HG03342 (cell line): ENCODE measurements at regions not wholly inside any gene's neighbourhood (a gene's known extent, or its start where the extent isn't known, plus 50 kb on each side); places are given as distances from the start of the nearest gene placed in this dataset.
"Not testable (repeated sequence)": the region's sequence is repeated elsewhere in the genome, so short reads cannot be mapped to it uniquely, and the experiment has no call there.

Experiments used
- ATAC-seq: cut with Tn5 transposase; IDR thresholded peaks from one replicate; pipeline ENCODE4 v1.9.1; 2021; ENCODE audit warnings: mild to moderate bottlenecking, moderate library complexity; ENCODE audit not compliant: unreplicated experiment

- no peak for ATAC-seq
Observed at GRCh38 chr11:92122561-92122960, 102.1 kb upstream of the FAT3 start.

GRCh38 chr11:92111287-92111686 is 113.3 kb upstream of the FAT3 start:
- ATAC-seq = no peak

GRCh38 chr11:92109466-92109865 is 115.2 kb upstream of the FAT3 start:
- no peak for ATAC-seq

GRCh38 chr11:92107331-92107730 is 117.3 kb upstream of the FAT3 start:
- ATAC-seq = no peak

DNA sequence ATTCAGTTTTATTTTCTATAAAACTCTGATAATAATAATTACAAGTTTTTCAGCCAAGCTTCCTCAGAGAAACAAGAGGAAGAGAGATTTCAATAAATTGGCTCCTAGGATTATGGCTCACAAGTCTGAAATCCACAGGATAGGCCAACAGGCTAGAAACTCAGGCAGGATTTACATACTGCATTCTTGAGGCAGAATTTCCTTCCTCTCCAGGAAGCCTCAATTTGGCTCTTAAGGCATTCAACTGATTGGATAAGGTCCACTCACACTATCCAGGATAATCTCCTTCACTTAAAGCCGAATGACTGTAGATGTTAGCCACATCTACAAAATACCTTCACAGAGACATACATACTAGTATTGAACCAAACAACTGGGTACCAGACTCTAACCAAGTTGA is 120.3 kb upstream of the FAT3 start:
- no peak for ATAC-seq

DNA sequence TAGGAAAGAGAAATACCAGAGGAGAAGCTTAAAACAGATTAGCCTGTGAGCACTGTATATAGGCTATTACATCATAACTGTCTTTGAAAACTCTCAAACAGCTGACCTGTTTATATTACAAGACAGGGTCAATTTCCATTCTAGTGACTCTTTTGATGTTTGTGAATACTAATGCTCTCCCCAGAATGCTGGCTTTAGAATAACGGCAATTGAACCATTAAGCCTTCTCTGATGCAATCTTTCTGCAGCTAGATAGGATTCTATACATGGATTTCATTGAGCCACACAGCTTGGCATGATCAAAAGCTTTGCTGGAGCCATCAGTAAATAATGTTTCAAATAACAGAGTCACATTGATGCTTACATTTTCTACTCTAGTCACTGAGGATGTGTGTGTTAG is 122.7 kb upstream of the FAT3 start:
- ATAC-seq = no peak

DNA sequence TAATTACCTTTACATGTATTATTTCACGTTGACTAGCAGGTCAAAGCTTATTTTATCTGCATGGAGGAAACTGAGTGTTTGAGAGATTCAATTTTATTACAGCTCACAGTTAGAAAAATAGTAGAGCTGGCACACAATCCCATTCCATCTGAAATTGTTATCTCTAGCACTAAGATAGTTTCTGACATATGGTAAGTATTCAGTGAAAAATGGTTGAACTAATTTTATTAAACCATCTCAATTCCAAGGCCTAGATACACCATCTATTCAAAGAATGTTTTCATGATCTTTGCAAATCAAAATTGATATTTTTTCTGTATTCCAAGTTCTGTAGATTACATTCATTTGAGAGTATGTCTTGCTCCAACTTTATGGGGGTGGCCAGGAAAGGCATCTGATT is 125.4 kb upstream of the FAT3 start:
- ATAC-seq = no peak

- ATAC-seq = no peak
Observed at GRCh38 chr11:92098172-92098571, 126.4 kb upstream of the FAT3 start.

GRCh38 chr11:92087725-92088537 is 136.7 kb upstream of the FAT3 start:
- no peak for ATAC-seq

DNA sequence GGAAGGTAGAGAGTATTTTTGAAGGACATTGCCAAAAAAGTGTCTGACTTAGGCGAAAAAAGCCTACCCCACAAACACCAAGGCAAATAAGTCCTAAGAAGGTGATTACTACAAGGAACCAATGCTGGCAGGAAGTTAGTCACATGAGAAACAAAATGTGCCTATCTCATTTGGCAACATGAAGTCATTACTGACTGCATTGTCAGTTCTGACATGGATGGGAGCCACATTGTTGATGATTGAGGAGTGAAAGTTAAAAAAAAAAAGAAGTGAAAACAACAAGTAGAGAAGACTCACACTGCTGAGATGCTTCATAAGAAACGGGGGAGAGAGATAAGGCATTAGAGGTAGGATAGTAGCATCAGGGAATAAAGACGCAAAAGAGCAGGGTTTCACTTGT is 141.5 kb upstream of the FAT3 start:
- no peak for ATAC-seq

GRCh38 chr11:92082652-92083051 is 142.0 kb upstream of the FAT3 start:
- ATAC-seq = no peak

GRCh38 chr11:92074498-92074897 is 150.1 kb upstream of the FAT3 start:
- ATAC-seq = not testable (repeated sequence)

DNA sequence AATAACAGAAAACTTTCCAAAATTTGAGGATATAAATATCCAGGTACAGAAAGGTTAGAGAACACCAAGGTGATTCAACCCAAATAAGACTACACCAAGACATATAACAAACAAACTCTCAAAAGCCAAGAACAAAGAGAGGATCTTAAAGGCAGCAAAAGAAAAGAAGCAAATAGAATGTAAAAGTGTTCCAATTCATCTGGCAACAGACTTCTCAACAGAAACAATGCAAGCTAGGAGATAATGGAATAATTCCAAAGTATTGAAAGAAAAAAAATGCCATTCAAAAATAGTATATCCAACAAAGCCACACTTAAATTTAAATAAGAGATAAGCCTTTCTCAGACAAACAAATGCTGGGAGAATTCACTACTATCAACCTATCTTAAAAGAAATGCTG is 153.0 kb upstream of the FAT3 start:
- no peak for ATAC-seq

- ATAC-seq = no peak
Observed at GRCh38 chr11:92070026-92070889, 154.4 kb upstream of the FAT3 start.

DNA sequence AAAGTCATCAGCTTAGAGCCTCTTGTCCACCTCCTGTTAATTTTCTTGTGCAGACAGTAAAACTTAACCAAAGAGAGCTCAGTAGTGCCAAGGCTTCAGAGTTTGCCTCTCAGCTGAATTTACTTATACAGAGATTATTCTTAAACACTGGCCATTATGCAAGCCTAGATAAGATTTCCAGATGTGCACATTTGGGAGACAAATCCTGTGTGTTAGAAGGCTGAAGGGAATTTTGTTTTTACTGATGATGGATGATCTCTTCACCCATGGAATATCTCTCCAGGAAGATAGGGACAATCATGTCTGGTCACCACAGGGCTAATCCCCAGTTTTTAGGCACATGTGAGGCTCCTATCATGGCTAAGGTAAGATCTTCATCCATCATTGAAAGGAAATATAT is 157.6 kb upstream of the FAT3 start:
- no peak for ATAC-seq

DNA sequence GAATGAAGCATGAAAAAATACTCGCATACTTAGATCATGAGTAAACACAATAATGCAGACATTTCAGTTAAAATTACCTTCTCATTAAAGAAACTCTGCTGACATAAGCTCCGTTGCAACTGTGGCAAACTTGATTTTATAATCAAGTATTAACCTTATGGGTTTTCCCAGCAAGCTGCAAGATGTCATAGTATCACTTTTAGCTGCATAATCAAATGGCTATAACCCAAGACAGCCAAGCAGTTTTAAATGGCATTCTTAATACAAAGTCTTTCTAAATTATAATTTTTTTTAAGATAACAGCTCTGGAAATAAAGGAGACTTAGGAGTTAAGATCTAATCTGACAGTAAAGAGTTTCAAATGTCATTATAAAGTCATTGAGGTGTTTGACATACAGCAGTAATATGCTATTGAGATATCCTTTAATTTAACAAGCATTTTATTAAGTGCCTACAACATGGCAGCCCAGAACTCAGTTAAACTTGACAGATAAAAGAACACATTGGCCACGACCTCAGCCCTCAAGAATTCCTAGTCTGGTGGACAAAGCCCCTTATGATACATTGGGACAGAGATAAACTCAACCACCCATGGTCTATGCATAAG is 163.1 kb upstream of the FAT3 start:
- no peak for ATAC-seq

- no peak for ATAC-seq
Observed at GRCh38 chr11:92057849-92058442, 166.7 kb upstream of the FAT3 start.

DNA sequence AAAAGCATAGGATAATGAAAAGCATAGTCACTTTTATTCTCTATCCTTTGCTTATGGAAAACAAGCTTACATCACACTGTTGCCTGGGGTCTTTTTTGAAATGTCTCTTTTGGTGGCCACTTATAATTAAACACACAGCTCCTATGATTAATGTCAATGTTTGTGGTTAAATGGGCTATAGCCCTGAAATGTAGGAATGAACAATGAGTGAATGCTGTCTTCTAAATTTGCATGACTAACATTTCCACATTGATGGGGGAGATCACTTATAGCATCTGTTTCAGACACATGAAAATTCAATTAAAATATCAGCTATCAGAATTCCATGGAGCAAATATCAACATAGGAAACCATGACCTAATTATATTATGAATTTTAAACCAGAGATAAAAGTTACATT is 171.4 kb upstream of the FAT3 start:
- ATAC-seq = no peak

DNA sequence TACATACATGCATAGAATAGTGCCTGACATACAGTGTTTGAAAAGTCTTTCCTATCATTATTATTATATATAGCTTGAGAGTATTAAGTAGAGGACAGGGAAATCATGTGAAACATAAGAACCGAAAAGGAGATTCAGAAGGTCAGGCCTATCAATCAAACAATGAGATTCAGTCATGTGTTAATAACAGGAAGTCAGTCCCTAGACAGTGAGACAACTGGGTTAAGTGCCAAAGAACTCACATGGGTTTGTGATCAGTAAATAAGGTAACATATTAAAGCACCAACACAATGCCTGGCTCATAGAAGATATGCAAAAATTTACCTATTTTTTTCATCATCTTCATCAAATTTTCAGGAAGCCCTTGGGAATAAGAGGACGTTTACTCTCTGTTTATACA is 174.3 kb upstream of the FAT3 start:
- ATAC-seq = no peak

DNA sequence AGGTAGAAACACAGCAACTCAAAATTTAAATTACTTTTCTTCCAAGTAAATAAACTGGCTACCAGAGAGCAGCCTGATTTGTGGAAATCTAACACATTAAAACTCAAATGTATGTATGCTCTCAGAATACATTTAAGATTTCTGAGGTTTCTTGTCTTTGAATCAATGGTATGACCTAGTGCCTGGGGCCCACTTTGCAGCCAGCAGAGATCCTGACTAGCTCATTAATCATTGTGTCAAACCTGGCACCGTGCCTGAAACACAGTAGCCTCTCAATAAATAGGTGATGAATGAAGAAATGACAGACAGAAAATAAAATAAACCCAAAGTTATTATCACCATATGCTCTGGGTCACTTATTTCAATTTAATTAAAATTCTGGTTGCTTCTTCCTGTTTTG is 176.2 kb upstream of the FAT3 start:
- ATAC-seq = no peak

- ATAC-seq = no peak
Observed at GRCh38 chr11:92046103-92046502, 178.5 kb upstream of the FAT3 start.
